GM23338 (cell line): ENCODE measurements at regions not wholly inside any gene's neighbourhood (a gene's known extent, or its start where the extent isn't known, plus 50 kb on each side); places are given as distances from the start of the nearest gene placed in this dataset.

ENCODE experiments used
- ATAC-seq: fragments of 200-7000 bp; cut with Tn5 transposase; 3 replicates; pipeline ENCODE4 v1.9.1; 2020
- DNase-seq: peaks from one replicate; pipeline ENCODE4 v3.0.0-alpha.2; 2015; ENCODE audit warnings: low spot score
- H2AFZ ChIP-seq: fragments of 200-600 bp; sonication (generic); 2 replicates; pipeline ENCODE4 v1.8.0; 2016; ENCODE audit warnings: antibody characterized with exemption, mild to moderate bottlenecking, moderate library complexity
- H3F3A ChIP-seq: fragments of 200-600 bp; sonication (generic); replicated peaks from 2 replicates; pipeline ENCODE4 v1.8.0; 2017; ENCODE audit warnings: antibody characterized with exemption, mixed run types, low read depth
- H3K27ac ChIP-seq: fragments of 200-600 bp; sonication (generic); 2 replicates; pipeline ENCODE4 v1.6.1; 2016; ENCODE audit warnings: low read depth
- H3K27me3 ChIP-seq: fragments of 200-600 bp; sonication (generic); 2 replicates; pipeline ENCODE4 v1.8.0; 2016; ENCODE audit warnings: mild to moderate bottlenecking, mixed run types, moderate library complexity; ENCODE audit not compliant: insufficient read depth
- H3K36me3 ChIP-seq: fragments of 200-600 bp; sonication (generic); 2 replicates; pipeline ENCODE4 v1.8.0; 2016; ENCODE audit warnings: mild to moderate bottlenecking; ENCODE audit not compliant: insufficient read depth
- H3K4me1 ChIP-seq: fragments of 200-600 bp; sonication (generic); 2 replicates; pipeline ENCODE4 v1.8.0; 2016; ENCODE audit warnings: mild to moderate bottlenecking, moderate library complexity; ENCODE audit not compliant: insufficient read depth
- H3K4me2 ChIP-seq: fragments of 200-600 bp; sonication (generic); 2 replicates; pipeline ENCODE4 v1.7.1; 2017; ENCODE audit warnings: mixed run types
- H3K4me3 ChIP-seq: fragments of 200-600 bp; sonication (generic); 2 replicates; pipeline ENCODE4 v1.6.1; 2016; ENCODE audit warnings: mixed run types
- H3K79me2 ChIP-seq: fragments of 200-600 bp; sonication (generic); replicated peaks from 2 replicates; pipeline ENCODE4 v1.8.0; 2017; ENCODE audit warnings: mild to moderate bottlenecking; ENCODE audit not compliant: insufficient read depth
- H3K9me2 ChIP-seq: fragments of 200-600 bp; sonication (generic); 2 replicates; pipeline ENCODE4 v1.8.0; 2017; ENCODE audit not compliant: insufficient read depth
- H4K20me1 ChIP-seq: fragments of 200-600 bp; sonication (generic); replicated peaks from 2 replicates; pipeline ENCODE4 v1.8.0; 2017; ENCODE audit warnings: mild to moderate bottlenecking; ENCODE audit not compliant: insufficient read depth
- H3K27ac Mint-ChIP-seq: 2 replicates; pipeline ENCODE4 v1.8.0; 2020; ENCODE audit warnings: inconsistent platforms, mild to moderate bottlenecking, moderate library complexity, mixed read lengths
- H3K27me3 Mint-ChIP-seq: 3 replicates; pipeline ENCODE4 v1.8.0; 2022; ENCODE audit warnings: low read depth, mild to moderate bottlenecking, moderate library complexity, mixed read lengths, inconsistent platforms; ENCODE audit not compliant: insufficient read depth, poor library complexity
- H3K36me3 Mint-ChIP-seq: 3 replicates; pipeline ENCODE4 v1.8.0; 2021; ENCODE audit warnings: low read depth, mild to moderate bottlenecking, inconsistent platforms, moderate library complexity, mixed read lengths
- H3K4me1 Mint-ChIP-seq: 3 replicates; pipeline ENCODE4 v1.8.0; 2020; ENCODE audit warnings: mild to moderate bottlenecking, inconsistent platforms, mixed read lengths
- H3K4me3 Mint-ChIP-seq: 3 replicates; pipeline ENCODE4 v1.8.0; 2021; ENCODE audit warnings: moderate library complexity, mild to moderate bottlenecking, inconsistent platforms, mixed read lengths
- H3K9me3 Mint-ChIP-seq: 3 replicates; pipeline ENCODE4 v1.8.0; 2020; ENCODE audit warnings: moderate library complexity, mild to moderate bottlenecking, inconsistent platforms, mixed read lengths
- CREB1 ChIP-seq: fragments of 250-450 bp; sonication (Bioruptor Pico); IDR thresholded peaks from 2 replicates; pipeline ENCODE4 v1.5.0; 2020; ENCODE audit warnings: low read depth, mild to moderate bottlenecking, moderate library complexity
- CTCF ChIP-seq, 2 experiments: fragments of 200-600 bp in 1 of 2; sonication (generic) in 1 of 2; conservative IDR thresholded peaks; 2 replicates each; pipeline versions ENCODE4 v1.5.1 to v1.6.1; 2016 to 2017; ENCODE audit warnings: antibody characterized with exemption in 2 of 2, low read depth in 2 of 2, mild to moderate bottlenecking in 2 of 2, moderate library complexity in 1 of 2
- EZH2 ChIP-seq: fragments of 200-600 bp; sonication (generic); IDR thresholded peaks from one replicate; pipeline ENCODE4 v1.8.0; 2017; ENCODE audit warnings: antibody characterized with exemption, mild to moderate bottlenecking, low read depth; ENCODE audit not compliant: unreplicated experiment
- EZH2phosphoT487 ChIP-seq: fragments of 200-600 bp; sonication (generic); IDR thresholded peaks from one replicate; pipeline ENCODE4 v1.8.1; 2018; ENCODE audit warnings: antibody characterized with exemption; ENCODE audit not compliant: unreplicated experiment
- NANOG ChIP-seq: IDR thresholded peaks from 2 replicates; pipeline ENCODE4 v1.6.1; 2016; ENCODE audit warnings: antibody characterized with exemption, borderline replicate concordance
- POLR2AphosphoS5 ChIP-seq: IDR thresholded peaks from 2 replicates; pipeline ENCODE4 v1.6.1; 2016; ENCODE audit warnings: antibody characterized with exemption, low read depth
- REST ChIP-seq: IDR thresholded peaks from one replicate; pipeline ENCODE4 v1.6.1; 2018; ENCODE audit warnings: antibody characterized with exemption; ENCODE audit not compliant: unreplicated experiment
- STAT1 ChIP-seq: IDR thresholded peaks from one replicate; pipeline ENCODE4 v1.6.1; 2016; ENCODE audit warnings: antibody characterized with exemption; ENCODE audit not compliant: unreplicated experiment
- ZNF114 ChIP-seq: fragments of 250-450 bp; sonication (Bioruptor Pico); IDR thresholded peaks from 2 replicates; pipeline ENCODE4 v1.5.0; 2020; ENCODE audit warnings: mild to moderate bottlenecking, moderate library complexity
- ZNF331 ChIP-seq: fragments of 250-450 bp; sonication (Bioruptor Pico); IDR thresholded peaks from 2 replicates; pipeline ENCODE4 v1.5.0; 2020; ENCODE audit warnings: low read depth, mild to moderate bottlenecking, moderate library complexity
- TF ChIP-seq, protein P1 (sequence below): IDR thresholded peaks from 2 replicates; pipeline ENCODE4 v1.6.1; 2016; ENCODE audit warnings: antibody characterized with exemption

DNA sequence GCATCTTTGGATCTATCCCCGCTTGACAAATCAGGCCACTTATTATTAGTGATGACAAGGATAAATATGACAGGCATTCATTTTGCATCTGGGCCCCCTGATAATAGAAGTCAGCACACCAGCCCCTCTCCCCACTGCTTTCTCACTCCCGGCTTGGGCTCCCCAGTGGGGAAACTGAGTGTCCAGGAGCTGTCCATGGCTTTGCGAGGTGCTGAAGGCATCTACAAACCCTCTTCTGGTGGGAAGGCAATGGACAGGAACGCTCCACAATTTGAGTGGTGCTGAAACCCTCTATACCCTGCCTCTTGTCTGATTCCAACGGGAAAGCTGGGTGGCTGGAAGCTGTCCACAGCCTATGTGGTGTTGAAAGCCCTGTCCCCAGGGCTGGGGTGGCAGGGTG, 61.7 kb upstream of the PCBD1 start:
- Histone ChIP-seq H3K9me2 (peaks cover 4% of the 10 kb centered on the region; the same call in 1 of the 2 replicates), H3F3A (no peaks in the 10 kb centered on the region), H3K4me1 (no peaks in the 10 kb centered on the region), H3K27me3 (no peaks in the 10 kb centered on the region), H3K4me2 (no peak overlapping the region), H3K4me3 (no peak overlapping the region), H4K20me1 (no peaks in the 10 kb centered on the region), H2AFZ (no peak overlapping the region), H3K27ac (no peak overlapping the region), H3K36me3 (no peaks in the 10 kb centered on the region), H3K79me2 (no peaks in the 10 kb centered on the region)
- H3K27ac Mint-ChIP-seq, result no peak overlapping the region
- H3K9me3 Mint-ChIP-seq, result no peaks in the 10 kb centered on the region
- ATAC-seq (no peak), DNase-seq (no peak)
- H3K27me3 Mint-ChIP-seq, result peaks cover 8% of the 10 kb centered on the region
- no peaks in the 10 kb centered on the region; the same call in 2 of the 3 replicates for H3K4me1 Mint-ChIP-seq
- TF ChIP-seq ZNF331 (no peak), POLR2AphosphoS5 (no peak), STAT1 (no peak), CTCF (conservative IDR thresholded peaks at IDR 0.05; ENCODE audit: low read depth in 2 of 2) (no peak), REST (peak; percentile 38)
- H3K4me3 Mint-ChIP-seq, result no peak overlapping the region
- no peaks in the 10 kb centered on the region for H3K36me3 Mint-ChIP-seq

GRCh38 chr10:70950801-70951200, 62.4 kb upstream of the PCBD1 start:
- Histone ChIP-seq H3K4me3 (no peak overlapping the region), H3K36me3 (no peaks in the 10 kb centered on the region), H2AFZ (no peak overlapping the region), H3K4me2 (no peak overlapping the region), H3F3A (no peaks in the 10 kb centered on the region), H3K27me3 (no peaks in the 10 kb centered on the region), H3K79me2 (no peaks in the 10 kb centered on the region), H3K27ac (no peak overlapping the region), H4K20me1 (no peaks in the 10 kb centered on the region), H3K4me1 (no peaks in the 10 kb centered on the region), H3K9me2 (peaks cover 4% of the 10 kb centered on the region; the same call in 1 of the 2 replicates)
- H3K36me3 Mint-ChIP-seq, result no peaks in the 10 kb centered on the region
- H3K4me1 Mint-ChIP-seq, result no peaks in the 10 kb centered on the region; the same call in 2 of the 3 replicates
- H3K4me3 Mint-ChIP-seq, result no peak overlapping the region
- H3K27ac Mint-ChIP-seq, result no peak overlapping the region
- no peak for ATAC-seq
- no peaks in the 10 kb centered on the region for H3K9me3 Mint-ChIP-seq
- DNase-seq, result no peak
- H3K27me3 Mint-ChIP-seq, result peaks cover 8% of the 10 kb centered on the region
- no peak for TF ChIP-seq POLR2AphosphoS5
- no peak for TF ChIP-seq CREB1 (CRISPR knock-in tag)
- no peak for TF ChIP-seq ZNF331
- TF ChIP-seq REST, result no peak
- no peak for TF ChIP-seq EZH2
- TF ChIP-seq EZH2phosphoT487, result no peak
- TF ChIP-seq ZNF114 (CRISPR knock-in tag), result no peak
- no peak for TF ChIP-seq CTCF (conservative IDR thresholded peaks at IDR 0.05; ENCODE audit: low read depth in 2 of 2)
- TF ChIP-seq, protein P1, sequence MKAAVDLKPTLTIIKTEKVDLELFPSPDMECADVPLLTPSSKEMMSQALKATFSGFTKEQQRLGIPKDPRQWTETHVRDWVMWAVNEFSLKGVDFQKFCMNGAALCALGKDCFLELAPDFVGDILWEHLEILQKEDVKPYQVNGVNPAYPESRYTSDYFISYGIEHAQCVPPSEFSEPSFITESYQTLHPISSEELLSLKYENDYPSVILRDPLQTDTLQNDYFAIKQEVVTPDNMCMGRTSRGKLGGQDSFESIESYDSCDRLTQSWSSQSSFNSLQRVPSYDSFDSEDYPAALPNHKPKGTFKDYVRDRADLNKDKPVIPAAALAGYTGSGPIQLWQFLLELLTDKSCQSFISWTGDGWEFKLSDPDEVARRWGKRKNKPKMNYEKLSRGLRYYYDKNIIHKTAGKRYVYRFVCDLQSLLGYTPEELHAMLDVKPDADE, result no peak
- no peak for TF ChIP-seq STAT1
- TF ChIP-seq NANOG, result no peak
